ENCODE measurements at regions not wholly inside any gene's neighbourhood (a gene's known extent, or its start where the extent isn't known, plus 50 kb on each side); places are given as distances from the start of the nearest gene placed in this dataset.

- Histone ChIP-seq H3K4me3 (ENCODE audit: low read depth, low read length, poor library complexity, severe bottlenecking) (no peak overlapping the region), H2AFZ (ENCODE audit: low read length) (no peak overlapping the region), H3K9ac (ENCODE audit: low read length) (no peak overlapping the region), H3F3A (ENCODE audit: insufficient read depth, low read length) (no peaks in the 10 kb centered on the region), H3K79me2 (ENCODE audit: insufficient read depth, low read length) (no peaks in the 10 kb centered on the region), H3K36me3 (ENCODE audit: insufficient read depth, low read length) (no peaks in the 10 kb centered on the region), H3K27ac (ENCODE audit: low read depth, low read length, poor library complexity, severe bottlenecking) (no peak overlapping the region), H3K9me3 (ENCODE audit: low read length) (no peaks in the 10 kb centered on the region), H3K4me2 (ENCODE audit: low read length) (no peak overlapping the region), H3K9me2 (ENCODE audit: low read depth, low read length) (no peaks in the 10 kb centered on the region), H4K20me1 (ENCODE audit: insufficient read depth, low read length) (no peaks in the 10 kb centered on the region), H3K27me3 (ENCODE audit: insufficient read depth, low read length) (no peaks in the 10 kb centered on the region), H3K4me1 (ENCODE audit: insufficient read depth, low read length, severe bottlenecking) (no peaks in the 10 kb centered on the region)
- TF ChIP-seq EZH2 (IDR thresholded peaks at IDR 0.05; ENCODE audit: borderline replicate concordance, low read length), result no peak
- TF ChIP-seq, protein P1, sequence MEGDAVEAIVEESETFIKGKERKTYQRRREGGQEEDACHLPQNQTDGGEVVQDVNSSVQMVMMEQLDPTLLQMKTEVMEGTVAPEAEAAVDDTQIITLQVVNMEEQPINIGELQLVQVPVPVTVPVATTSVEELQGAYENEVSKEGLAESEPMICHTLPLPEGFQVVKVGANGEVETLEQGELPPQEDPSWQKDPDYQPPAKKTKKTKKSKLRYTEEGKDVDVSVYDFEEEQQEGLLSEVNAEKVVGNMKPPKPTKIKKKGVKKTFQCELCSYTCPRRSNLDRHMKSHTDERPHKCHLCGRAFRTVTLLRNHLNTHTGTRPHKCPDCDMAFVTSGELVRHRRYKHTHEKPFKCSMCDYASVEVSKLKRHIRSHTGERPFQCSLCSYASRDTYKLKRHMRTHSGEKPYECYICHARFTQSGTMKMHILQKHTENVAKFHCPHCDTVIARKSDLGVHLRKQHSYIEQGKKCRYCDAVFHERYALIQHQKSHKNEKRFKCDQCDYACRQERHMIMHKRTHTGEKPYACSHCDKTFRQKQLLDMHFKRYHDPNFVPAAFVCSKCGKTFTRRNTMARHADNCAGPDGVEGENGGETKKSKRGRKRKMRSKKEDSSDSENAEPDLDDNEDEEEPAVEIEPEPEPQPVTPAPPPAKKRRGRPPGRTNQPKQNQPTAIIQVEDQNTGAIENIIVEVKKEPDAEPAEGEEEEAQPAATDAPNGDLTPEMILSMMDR (IDR thresholded peaks at IDR 0.05; ENCODE audit: low read length), result no peak
These were observed 396.4 kb upstream of the CCL2 start for GRCh38 chr17:33858682-33859081.

DNA sequence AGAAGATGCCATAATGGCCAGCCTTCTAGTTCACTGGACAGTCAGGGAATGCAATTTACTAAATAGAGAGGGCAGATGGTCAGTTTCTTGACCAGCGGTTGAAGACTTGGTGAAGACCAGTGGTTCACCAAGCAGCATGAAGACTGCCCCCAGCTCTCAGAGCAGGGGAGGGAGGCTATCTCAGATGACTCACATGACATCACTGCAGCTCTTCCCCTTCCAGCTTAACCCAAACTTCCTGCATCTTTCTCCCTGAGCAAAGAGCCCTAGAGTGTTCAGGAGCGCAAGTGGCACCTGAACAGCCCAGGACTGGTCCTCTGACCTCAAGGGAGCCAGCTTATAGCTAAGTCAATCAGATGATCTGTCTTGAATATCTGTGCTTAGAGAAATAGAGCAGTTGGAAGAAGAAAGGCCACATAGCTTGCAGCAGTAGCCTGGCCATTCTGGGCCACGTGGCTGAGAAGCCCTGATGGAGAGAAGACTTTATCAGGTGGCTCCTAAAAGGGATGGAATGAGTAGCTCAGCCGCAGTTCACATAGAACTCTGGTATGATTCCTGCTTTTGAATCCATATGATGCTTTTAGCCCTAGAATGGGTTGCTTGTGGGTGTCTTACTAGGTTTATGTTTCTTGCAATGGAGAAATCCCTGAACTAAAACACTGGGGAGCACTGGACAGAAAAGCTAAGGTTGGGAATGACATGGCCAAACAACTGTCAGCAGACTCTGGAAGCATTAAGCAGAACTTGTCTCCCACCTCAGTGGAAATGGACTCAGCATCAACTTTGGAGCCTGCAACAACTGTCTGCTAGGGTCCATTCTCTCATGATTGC is 392.1 kb upstream of the CCL2 start:
- Histone ChIP-seq H3K79me2 (ENCODE audit: insufficient read depth, low read length) (no peaks in the 10 kb centered on the region), H3F3A (ENCODE audit: insufficient read depth, low read length) (no peaks in the 10 kb centered on the region), H3K9ac (ENCODE audit: low read length) (no peak overlapping the region), H3K4me2 (ENCODE audit: low read length) (no peak overlapping the region), H2AFZ (ENCODE audit: low read length) (no peak overlapping the region), H3K27ac (ENCODE audit: low read depth, low read length, poor library complexity, severe bottlenecking) (no peak overlapping the region), H3K9me3 (ENCODE audit: low read length) (no peaks in the 10 kb centered on the region), H3K36me3 (ENCODE audit: insufficient read depth, low read length) (no peaks in the 10 kb centered on the region), H3K9me2 (ENCODE audit: low read depth, low read length) (no peaks in the 10 kb centered on the region), H3K4me1 (ENCODE audit: insufficient read depth, low read length, severe bottlenecking) (no peaks in the 10 kb centered on the region), H3K4me3 (ENCODE audit: low read depth, low read length, poor library complexity, severe bottlenecking) (no peak overlapping the region), H3K27me3 (ENCODE audit: insufficient read depth, low read length) (no peaks in the 10 kb centered on the region), H4K20me1 (ENCODE audit: insufficient read depth, low read length) (no peaks in the 10 kb centered on the region)
- TF ChIP-seq, protein P1 (IDR thresholded peaks at IDR 0.05; ENCODE audit: low read length), result no peak
- no peak for TF ChIP-seq EZH2 (IDR thresholded peaks at IDR 0.05; ENCODE audit: borderline replicate concordance, low read length)

- no peaks in the 10 kb centered on the region for H3K4me1 ChIP-seq (ENCODE audit: insufficient read depth, low read length, severe bottlenecking)
- H3K9me3 ChIP-seq (ENCODE audit: low read length), result no peaks in the 10 kb centered on the region
- H3K27ac ChIP-seq (ENCODE audit: low read depth, low read length, poor library complexity, severe bottlenecking), result no peak overlapping the region
- no peaks in the 10 kb centered on the region for H3K9me2 ChIP-seq (ENCODE audit: low read depth, low read length)
- no peak overlapping the region for H3K4me3 ChIP-seq (ENCODE audit: low read depth, low read length, poor library complexity, severe bottlenecking)
- H3K4me2 ChIP-seq (ENCODE audit: low read length), result no peak overlapping the region
- H3K27me3 ChIP-seq (ENCODE audit: insufficient read depth, low read length), result no peaks in the 10 kb centered on the region
- H3K9ac ChIP-seq (ENCODE audit: low read length), result no peak overlapping the region
- no peak for TF ChIP-seq EZH2 (IDR thresholded peaks at IDR 0.05; ENCODE audit: borderline replicate concordance, low read length)
- TF ChIP-seq, protein P1 (IDR thresholded peaks at IDR 0.05; ENCODE audit: low read length), result no peak
- no peaks in the 10 kb centered on the region for H3F3A ChIP-seq (ENCODE audit: insufficient read depth, low read length)
- no peaks in the 10 kb centered on the region for H3K79me2 ChIP-seq (ENCODE audit: insufficient read depth, low read length)
- no peaks in the 10 kb centered on the region for H4K20me1 ChIP-seq (ENCODE audit: insufficient read depth, low read length)
- no peak overlapping the region for H2AFZ ChIP-seq (ENCODE audit: low read length)
- H3K36me3 ChIP-seq (ENCODE audit: insufficient read depth, low read length), result no peaks in the 10 kb centered on the region
These were observed 390.3 kb upstream of the CCL2 start for GRCh38 chr17:33864758-33865229.
